Esophagus muscularis mucosa (tissue), 4 donors: ENCODE measurements at regions not wholly inside any gene's neighbourhood (a gene's known extent, or its start where the extent isn't known, plus 50 kb on each side); places are given as distances from the start of the nearest gene placed in this dataset.
"Not testable (repeated sequence)": the region's sequence is repeated elsewhere in the genome, so short reads cannot be mapped to it uniquely, and the experiment has no call there.

Source experiments
- DNase-seq: peaks from one replicate; pipeline ENCODE4 v3.0.0-alpha.2; 2017; ENCODE audit errors: extremely low spot score
- H3K27ac ChIP-seq, 4 donors: fragments of 200-600 bp; sonication (generic); replicated peaks in 1 of 4; 1 replicate in 3 of 4; 2 replicates in 1 of 4; pipeline ENCODE4 v1.5.1; 2016 to 2019; ENCODE audit warnings: mild to moderate bottlenecking in 1 of 4
- H3K27me3 ChIP-seq, 4 donors: fragments of 200-600 bp; sonication (generic); one replicate each; pipeline versions ENCODE4 v1.5.1 to v1.6.0; 2016 to 2019
- H3K36me3 ChIP-seq, 4 donors: fragments of 200-600 bp; sonication (generic); one replicate each; pipeline ENCODE4 v1.5.1; 2016 to 2019
- H3K4me1 ChIP-seq, 4 donors: fragments of 200-600 bp; sonication (generic); one replicate each; pipeline ENCODE4 v1.5.1; 2016 to 2019
- H3K4me3 ChIP-seq, 4 donors: fragments of 200-600 bp; sonication (generic); 1 replicate in 2 of 4; 2 replicates in 2 of 4; pipeline ENCODE4 v1.5.1; 2016 to 2019; ENCODE audit warnings: mild to moderate bottlenecking in 4 of 4, moderate library complexity in 1 of 4
- H3K9me3 ChIP-seq, 4 donors: fragments of 200-600 bp; sonication (generic); 1 replicate in 3 of 4; 2 replicates in 1 of 4; pipeline ENCODE4 v1.5.1; 2016 to 2019
- EP300 ChIP-seq: sonication (generic); formaldehyde crosslinking; IDR thresholded peaks from one replicate; pipeline ENCODE4 v1.6.1; 2017; ENCODE audit warnings: antibody characterized with exemption
- POLR2A ChIP-seq: fragments of 450-650 bp; IDR thresholded peaks from one replicate; pipeline ENCODE4 v1.6.1; 2017; ENCODE audit warnings: antibody characterized with exemption, moderate library complexity, mild to moderate bottlenecking, low read depth
- POLR2AphosphoS5 ChIP-seq, 2 donors: sonication (generic); formaldehyde crosslinking; IDR thresholded peaks; one replicate each; pipeline ENCODE4 v1.6.1; 2017; ENCODE audit warnings: antibody characterized with exemption in 2 of 2
- WGBS: methylation state at CpG from one replicate; pipeline ENCODE4 v1.1.5; 2018; 5-methylcytosine and 5-hydroxymethylcytosine counted together
- intact Hi-C: fragments of 100-400 bp; cut with DNase I; formaldehyde crosslinking; loops from one replicate; pipeline ENCODE4 v1.15.1; 2023
- TF ChIP-seq, protein P1 (sequence below), 3 experiments: fragments of 200-600 bp in 2 of 3; fragments of 450-650 bp in 1 of 3; sonication (generic) in 2 of 3; IDR thresholded peaks; one replicate each; pipeline ENCODE4 v1.5.1; 2017 to 2019; ENCODE audit warnings: antibody characterized with exemption in 3 of 3, mild to moderate bottlenecking in 2 of 3, moderate library complexity in 1 of 3

DNA sequence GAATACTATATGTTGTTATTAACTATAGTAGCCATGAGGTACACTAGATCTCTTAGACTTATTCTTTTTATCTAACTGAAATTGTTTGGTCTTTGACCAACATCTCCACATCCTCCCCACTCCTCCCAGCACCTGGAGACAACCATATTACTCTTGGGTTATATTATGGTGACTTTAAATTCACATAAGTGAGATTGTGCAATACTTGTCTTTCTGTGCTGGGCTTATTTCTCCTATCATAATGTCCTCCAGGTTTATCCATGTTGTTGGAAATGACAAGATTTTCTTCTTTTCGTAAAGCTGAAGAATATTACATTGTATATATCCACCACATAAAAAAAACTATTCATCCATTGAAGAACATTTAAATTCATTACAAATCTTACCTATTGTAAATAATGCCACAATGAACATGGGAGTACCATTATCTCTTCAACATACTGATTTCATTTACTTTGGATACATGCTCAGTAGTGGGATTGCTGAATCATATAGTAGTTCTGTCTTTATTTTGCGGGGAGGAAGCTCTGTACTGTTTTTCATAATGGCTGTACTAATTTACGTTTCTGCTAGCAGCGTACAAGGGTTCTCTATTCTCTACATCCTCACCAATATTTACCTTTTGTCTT, 159.2 kb upstream of the SCN7A start:
- WGBS, result 56% methylated on average over 4 of the region's 4 CpGs
- intact Hi-C loops, result no loop called here
- no peaks in the 10 kb centered on the region for H3K9me3 ChIP-seq
- no peak overlapping the region for H3K27ac ChIP-seq
- TF ChIP-seq POLR2AphosphoS5 (IDR thresholded peaks at IDR 0.05), result no peak
- no peak for TF ChIP-seq POLR2A
- TF ChIP-seq EP300, result no peak
- TF ChIP-seq, protein P1, sequence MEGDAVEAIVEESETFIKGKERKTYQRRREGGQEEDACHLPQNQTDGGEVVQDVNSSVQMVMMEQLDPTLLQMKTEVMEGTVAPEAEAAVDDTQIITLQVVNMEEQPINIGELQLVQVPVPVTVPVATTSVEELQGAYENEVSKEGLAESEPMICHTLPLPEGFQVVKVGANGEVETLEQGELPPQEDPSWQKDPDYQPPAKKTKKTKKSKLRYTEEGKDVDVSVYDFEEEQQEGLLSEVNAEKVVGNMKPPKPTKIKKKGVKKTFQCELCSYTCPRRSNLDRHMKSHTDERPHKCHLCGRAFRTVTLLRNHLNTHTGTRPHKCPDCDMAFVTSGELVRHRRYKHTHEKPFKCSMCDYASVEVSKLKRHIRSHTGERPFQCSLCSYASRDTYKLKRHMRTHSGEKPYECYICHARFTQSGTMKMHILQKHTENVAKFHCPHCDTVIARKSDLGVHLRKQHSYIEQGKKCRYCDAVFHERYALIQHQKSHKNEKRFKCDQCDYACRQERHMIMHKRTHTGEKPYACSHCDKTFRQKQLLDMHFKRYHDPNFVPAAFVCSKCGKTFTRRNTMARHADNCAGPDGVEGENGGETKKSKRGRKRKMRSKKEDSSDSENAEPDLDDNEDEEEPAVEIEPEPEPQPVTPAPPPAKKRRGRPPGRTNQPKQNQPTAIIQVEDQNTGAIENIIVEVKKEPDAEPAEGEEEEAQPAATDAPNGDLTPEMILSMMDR (IDR thresholded peaks at IDR 0.05), result no peak
- peaks cover 0 to 6% (median 2%) of the 10 kb centered on the region in 4 donors for H3K4me1 ChIP-seq
- H3K36me3 ChIP-seq, result no peaks in the 10 kb centered on the region
- DNase-seq, result no peak
- H3K4me3 ChIP-seq, result no peak overlapping the region
- no peaks in the 10 kb centered on the region for H3K27me3 ChIP-seq

DNA sequence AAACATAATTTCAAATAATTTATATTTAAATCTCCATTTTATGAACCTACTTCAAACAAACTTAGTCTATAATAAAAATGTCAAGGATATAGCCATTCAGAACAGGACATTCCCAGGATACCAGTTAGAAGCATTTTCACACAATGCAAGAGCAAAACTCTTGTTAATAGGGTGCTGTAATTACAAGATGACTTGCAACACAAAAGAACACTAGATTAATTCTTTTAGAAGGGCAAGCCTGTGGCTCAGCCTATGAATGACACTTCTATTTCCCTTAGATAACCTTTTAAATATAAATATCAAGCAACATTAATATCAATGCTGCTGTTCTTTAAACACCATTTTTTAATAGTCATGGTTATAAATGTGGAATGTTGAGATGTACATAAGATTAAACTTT, 157.9 kb upstream of the SCN7A start:
- H3K36me3 ChIP-seq, result no peaks in the 10 kb centered on the region
- peaks cover 0 to 6% (median 2%) of the 10 kb centered on the region in 4 donors for H3K4me1 ChIP-seq
- no peaks in the 10 kb centered on the region for H3K9me3 ChIP-seq
- no peak for DNase-seq
- no peaks in the 10 kb centered on the region for H3K27me3 ChIP-seq
- H3K27ac ChIP-seq, result no peak overlapping the region
- H3K4me3 ChIP-seq, result no peak overlapping the region
- no peak for TF ChIP-seq POLR2A
- TF ChIP-seq POLR2AphosphoS5 (IDR thresholded peaks at IDR 0.05), result no peak
- TF ChIP-seq, protein P1 (IDR thresholded peaks at IDR 0.05), result no peak
- TF ChIP-seq EP300, result no peak
- intact Hi-C loops, result no loop called here

GRCh38 chr2:166651080-166651675, 157.1 kb upstream of the SCN7A start:
- no peak for DNase-seq
- 47% methylated on average over 4 of the region's 4 CpGs for WGBS
- no peak overlapping the region for H3K4me3 ChIP-seq
- H3K27ac ChIP-seq, result no peak overlapping the region
- no peaks in the 10 kb centered on the region for H3K27me3 ChIP-seq
- TF ChIP-seq EP300 (no peak), POLR2A (no peak), POLR2AphosphoS5 (IDR thresholded peaks at IDR 0.05) (no peak)
- TF ChIP-seq, protein P1 (IDR thresholded peaks at IDR 0.05), result no peak
- no peaks in the 10 kb centered on the region for H3K9me3 ChIP-seq
- peaks cover 0 to 6% (median 2%) of the 10 kb centered on the region in 4 donors for H3K4me1 ChIP-seq
- H3K36me3 ChIP-seq, result no peaks in the 10 kb centered on the region
- intact Hi-C loops, result no loop called here

GRCh38 chr2:166647935-166648334, 153.9 kb upstream of the SCN7A start:
- TF ChIP-seq, protein P1 (IDR thresholded peaks at IDR 0.05), result no peak
- TF ChIP-seq POLR2AphosphoS5 (IDR thresholded peaks at IDR 0.05) (no peak), EP300 (no peak), POLR2A (no peak)
- Histone ChIP-seq H3K36me3 (no peaks in the 10 kb centered on the region), H3K4me3 (no peak overlapping the region), H3K27me3 (no peaks in the 10 kb centered on the region), H3K27ac (no peak overlapping the region), H3K4me1 (peaks cover 0 to 6% (median 2%) of the 10 kb centered on the region in 4 donors), H3K9me3 (no peaks in the 10 kb centered on the region)
- 90% methylated on average over 2 of the region's 2 CpGs for WGBS
- intact Hi-C loops, result no loop called here
- DNase-seq, result no peak

DNA sequence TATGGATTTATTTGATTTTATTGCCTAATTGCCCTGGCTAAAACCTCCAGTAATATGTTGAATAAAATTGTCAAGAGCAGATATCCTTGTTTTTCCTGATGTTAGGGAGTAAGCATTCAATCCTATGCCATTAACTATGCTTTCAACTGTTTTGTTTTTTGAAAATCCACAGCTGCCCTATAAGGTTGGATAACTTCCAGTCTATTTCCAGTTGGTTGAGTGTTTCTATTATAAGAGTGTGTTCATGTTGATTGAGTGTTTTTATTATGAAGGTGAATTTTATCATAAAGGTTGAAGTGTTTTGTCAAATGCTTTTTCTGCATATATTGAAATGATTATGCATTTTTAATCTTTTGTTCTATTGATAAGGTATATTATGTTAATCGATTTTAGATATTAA, 149.9 kb upstream of the SCN7A start:
- no peak for DNase-seq
- no peaks in the 10 kb centered on the region for H3K4me1 ChIP-seq
- H3K9me3 ChIP-seq, result no peaks in the 10 kb centered on the region
- TF ChIP-seq POLR2AphosphoS5 (IDR thresholded peaks at IDR 0.05), result no peak
- TF ChIP-seq, protein P1 (IDR thresholded peaks at IDR 0.05), result no peak
- TF ChIP-seq EP300, result no peak
- TF ChIP-seq POLR2A, result no peak
- no peaks in the 10 kb centered on the region for H3K27me3 ChIP-seq
- WGBS, result 84% methylated on average over 1 of the region's 1 CpG
- intact Hi-C loops, result no loop called here
- no peak overlapping the region for H3K27ac ChIP-seq
- no peaks in the 10 kb centered on the region for H3K36me3 ChIP-seq
- H3K4me3 ChIP-seq, result no peak overlapping the region

- H3K27ac ChIP-seq, H3K27me3 ChIP-seq, H3K4me3 ChIP-seq, H3K9me3 ChIP-seq, DNase-seq, H3K36me3 ChIP-seq, intact Hi-C loops, H3K4me1 ChIP-seq: not testable (repeated sequence)
- WGBS, result 95% methylated on average over 3 of the region's 3 CpGs
Observed at GRCh38 chr2:166641516-166641915, 147.5 kb upstream of the SCN7A start.
